Bronchial epithelial cell (primary cell): ENCODE measurements at regions not wholly inside any gene's neighbourhood (a gene's known extent, or its start where the extent isn't known, plus 50 kb on each side); places are given as distances from the start of the nearest gene placed in this dataset.

ENCODE experiments used
- DNase-seq: peaks from one replicate; pipeline ENCODE4 v3.0.0-alpha.2; 2010; ENCODE audit warnings: low read depth
- FAIRE-seq: peaks from 2 replicates; lab custom pipeline; 2011; peaks lifted over from hg19 to GRCh38; lab: Jason Lieb, UNC
- H3K27me3 ChIP-seq: 2 replicates; pipeline ENCODE4 v1.5.1; 2011; ENCODE audit warnings: low read length; ENCODE audit not compliant: control insufficient read depth, insufficient read depth
- H3K36me3 ChIP-seq: 2 replicates; pipeline ENCODE4 v1.5.1; 2011; ENCODE audit warnings: low read length; ENCODE audit not compliant: control insufficient read depth, insufficient read depth
- H3K4me3 ChIP-seq: 2 replicates; pipeline ENCODE4 v1.5.1; 2011; ENCODE audit warnings: mild to moderate bottlenecking, low read depth, low read length, control low read depth
- TF ChIP-seq, protein P1 (sequence below): IDR thresholded peaks from 2 replicates; pipeline ENCODE4 v1.5.1; 2011; ENCODE audit warnings: mild to moderate bottlenecking, moderate library complexity, low read length, control low read depth, inconsistent platforms; ENCODE audit not compliant: insufficient read depth, severe bottlenecking

DNA sequence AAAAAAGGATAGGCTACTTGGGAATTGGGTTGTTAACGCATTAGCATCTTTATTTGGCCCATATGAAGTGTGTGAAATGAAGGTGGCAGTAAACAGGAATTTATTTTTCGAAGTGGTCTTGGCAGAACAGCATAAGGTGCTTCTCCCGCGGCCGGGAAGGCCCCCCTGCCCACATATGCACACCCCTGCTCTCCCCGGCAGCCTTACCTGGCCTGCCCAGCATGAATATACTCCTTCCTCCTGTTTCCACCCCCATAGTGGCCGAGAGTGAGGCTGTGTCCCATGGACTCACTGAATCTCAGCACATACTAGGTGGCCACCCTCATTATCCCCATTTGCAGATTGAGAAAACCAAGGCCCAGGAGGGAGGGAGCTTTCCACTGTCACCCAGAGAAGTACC is 54.0 kb upstream of the OLFM1 start:
- FAIRE-seq, result peak; percentile 23
- Histone ChIP-seq H3K4me3 (no peak overlapping the region), H3K36me3 (no peaks in the 10 kb centered on the region), H3K27me3 (no peaks in the 10 kb centered on the region)
- TF ChIP-seq, protein P1, sequence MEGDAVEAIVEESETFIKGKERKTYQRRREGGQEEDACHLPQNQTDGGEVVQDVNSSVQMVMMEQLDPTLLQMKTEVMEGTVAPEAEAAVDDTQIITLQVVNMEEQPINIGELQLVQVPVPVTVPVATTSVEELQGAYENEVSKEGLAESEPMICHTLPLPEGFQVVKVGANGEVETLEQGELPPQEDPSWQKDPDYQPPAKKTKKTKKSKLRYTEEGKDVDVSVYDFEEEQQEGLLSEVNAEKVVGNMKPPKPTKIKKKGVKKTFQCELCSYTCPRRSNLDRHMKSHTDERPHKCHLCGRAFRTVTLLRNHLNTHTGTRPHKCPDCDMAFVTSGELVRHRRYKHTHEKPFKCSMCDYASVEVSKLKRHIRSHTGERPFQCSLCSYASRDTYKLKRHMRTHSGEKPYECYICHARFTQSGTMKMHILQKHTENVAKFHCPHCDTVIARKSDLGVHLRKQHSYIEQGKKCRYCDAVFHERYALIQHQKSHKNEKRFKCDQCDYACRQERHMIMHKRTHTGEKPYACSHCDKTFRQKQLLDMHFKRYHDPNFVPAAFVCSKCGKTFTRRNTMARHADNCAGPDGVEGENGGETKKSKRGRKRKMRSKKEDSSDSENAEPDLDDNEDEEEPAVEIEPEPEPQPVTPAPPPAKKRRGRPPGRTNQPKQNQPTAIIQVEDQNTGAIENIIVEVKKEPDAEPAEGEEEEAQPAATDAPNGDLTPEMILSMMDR, result no peak
- no peak for DNase-seq

DNA sequence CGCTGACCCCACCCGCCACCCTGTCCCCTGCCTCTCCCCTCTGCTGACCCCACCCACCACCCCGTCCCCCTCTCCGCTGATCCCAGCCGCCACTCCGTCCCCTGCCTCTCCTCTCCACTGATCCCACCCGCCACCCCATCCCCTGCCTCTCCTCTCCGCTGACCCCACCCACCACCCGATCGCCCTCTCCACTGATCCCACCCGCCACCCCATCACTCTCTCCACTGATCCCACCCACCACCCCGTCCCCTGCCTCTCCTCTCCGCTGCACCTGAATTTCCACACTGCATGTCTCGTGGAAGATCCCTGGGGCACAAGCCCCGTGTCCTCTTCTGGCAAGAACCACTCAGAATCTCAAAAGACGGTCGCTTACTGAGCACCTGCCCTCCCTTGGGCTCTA is 53.4 kb upstream of the OLFM1 start:
- TF ChIP-seq, protein P1, result no peak
- DNase-seq, result no peak
- Histone ChIP-seq H3K4me3 (no peak overlapping the region), H3K36me3 (no peaks in the 10 kb centered on the region), H3K27me3 (no peaks in the 10 kb centered on the region)
- FAIRE-seq, result no peak

DNA sequence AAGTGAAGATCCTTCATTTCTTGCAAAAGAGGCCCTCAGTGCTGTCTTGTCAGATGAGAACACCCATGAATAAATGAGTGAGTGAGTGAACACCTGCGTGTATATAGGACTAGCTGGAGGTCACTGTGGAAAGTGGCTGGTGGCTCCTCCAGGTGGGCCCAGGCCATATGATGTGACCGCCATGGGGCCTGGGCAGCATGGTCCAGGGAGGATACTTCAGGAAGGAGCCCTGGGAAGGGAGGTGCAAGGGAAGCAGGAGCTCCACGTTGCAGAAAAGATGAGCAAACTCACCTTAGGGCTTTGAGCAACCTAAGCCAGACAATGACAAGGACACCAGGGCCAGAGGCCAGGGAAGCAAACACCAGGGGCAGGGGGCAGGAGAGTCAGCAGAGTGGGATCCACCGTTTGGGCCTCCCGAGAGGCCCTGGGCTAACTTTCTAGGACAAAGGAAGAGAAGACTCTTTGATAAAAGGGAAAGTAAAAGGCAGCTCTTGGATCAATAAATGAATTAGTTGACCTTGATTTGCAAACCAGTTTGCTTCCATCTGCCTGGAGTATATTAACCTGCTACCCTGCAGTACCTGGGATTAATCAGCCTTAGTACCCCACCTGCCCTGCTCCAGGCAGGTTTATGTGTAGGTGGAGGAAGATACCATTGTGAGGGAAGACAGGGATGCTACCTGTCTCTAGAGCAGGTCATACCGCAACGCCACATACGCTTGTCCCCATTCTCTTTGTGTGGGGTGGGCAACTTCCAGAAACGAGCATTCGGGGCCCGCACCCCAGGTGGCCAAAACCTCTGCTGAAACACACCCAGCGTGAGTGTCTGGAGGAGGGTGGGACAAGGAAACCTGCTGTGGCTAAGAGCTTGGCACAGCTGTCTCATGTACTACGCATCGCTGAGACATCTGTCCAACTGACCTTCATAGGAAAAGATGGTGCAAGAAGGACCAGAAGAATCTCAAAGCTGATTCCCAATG is 51.4 kb upstream of the OLFM1 start:
- DNase-seq (no peak), FAIRE-seq (peak; percentile 73)
- H3K4me3 ChIP-seq, result no peak overlapping the region
- no peaks in the 10 kb centered on the region for H3K27me3 ChIP-seq
- H3K36me3 ChIP-seq, result no peaks in the 10 kb centered on the region
- TF ChIP-seq, protein P1, result no peak

DNA sequence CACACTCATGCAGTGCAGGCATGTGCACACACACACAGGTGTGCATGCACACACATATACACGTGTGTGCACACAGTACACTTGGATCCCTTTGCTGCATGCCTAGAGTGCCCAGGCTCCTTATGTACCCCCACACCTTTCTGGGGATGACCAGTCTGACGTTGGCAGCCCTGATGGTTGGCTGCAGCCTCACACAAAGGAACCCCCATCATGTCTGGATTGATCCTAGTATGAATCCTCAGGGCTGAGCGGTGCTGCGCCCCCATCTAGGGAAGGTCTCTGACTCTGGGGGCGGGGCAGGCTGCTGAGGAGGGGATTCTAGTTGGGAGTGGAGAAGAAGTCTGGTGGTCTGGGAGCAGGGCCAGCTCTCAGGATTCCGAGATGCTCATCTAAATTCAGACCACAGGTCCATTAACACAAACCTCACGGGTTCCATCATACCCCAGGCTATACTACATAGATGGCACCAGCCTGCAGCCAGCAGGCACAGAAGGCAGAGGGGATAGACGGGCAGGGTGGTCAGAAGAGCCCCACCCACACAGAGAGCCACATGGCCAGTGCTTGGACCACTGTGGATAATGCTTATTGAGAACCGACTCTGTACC is 50.5 kb upstream of the OLFM1 start:
- no peak for FAIRE-seq
- Histone ChIP-seq H3K36me3 (no peaks in the 10 kb centered on the region), H3K4me3 (no peak overlapping the region), H3K27me3 (no peaks in the 10 kb centered on the region)
- TF ChIP-seq, protein P1, result no peak
- no peak for DNase-seq

DNA sequence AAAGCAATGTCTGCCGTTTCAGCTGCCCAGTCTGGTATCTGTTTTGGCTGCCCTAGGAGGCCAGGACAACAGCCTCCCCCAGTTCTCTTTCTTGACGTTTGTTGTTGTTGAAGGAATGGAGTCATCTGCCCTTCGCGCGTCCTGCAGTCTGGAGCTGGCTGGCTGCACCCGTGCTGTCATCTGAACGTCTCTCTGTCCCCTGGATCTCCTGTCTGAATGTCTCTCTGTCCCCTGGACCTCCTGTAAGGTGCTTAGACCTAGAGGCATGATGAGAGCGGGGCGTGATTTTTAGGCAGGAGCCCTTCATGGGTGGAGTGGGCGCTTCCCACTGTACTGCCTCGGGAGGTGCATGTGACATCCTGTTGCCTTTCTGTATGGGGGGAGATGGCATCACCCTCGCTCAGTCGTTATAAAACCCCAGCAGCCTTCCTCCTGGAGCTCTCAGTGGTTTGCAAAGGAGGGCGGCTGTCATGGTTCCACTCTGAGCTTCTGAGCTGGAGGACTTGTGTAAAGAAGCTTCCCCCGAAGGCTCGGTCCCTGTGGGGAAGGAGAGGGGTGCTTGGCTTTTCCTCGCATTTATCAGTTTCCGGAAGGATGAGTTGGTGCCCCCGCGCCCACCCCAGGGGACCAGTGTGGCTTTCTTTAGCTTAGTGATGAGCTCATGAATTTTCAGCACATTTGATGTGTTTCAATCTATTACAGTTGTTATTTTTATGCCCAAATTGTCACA is 49.8 kb upstream of the OLFM1 start:
- Histone ChIP-seq H3K4me3 (no peak overlapping the region), H3K36me3 (no peaks in the 10 kb centered on the region), H3K27me3 (no peaks in the 10 kb centered on the region)
- TF ChIP-seq, protein P1, result no peak
- FAIRE-seq (no peak), DNase-seq (no peak)
